SKM-1 (cell line): ENCODE measurements at regions not wholly inside any gene's neighbourhood (a gene's known extent, or its start where the extent isn't known, plus 50 kb on each side); places are given as distances from the start of the nearest gene placed in this dataset.
"Not testable (repeated sequence)": the region's sequence is repeated elsewhere in the genome, so short reads cannot be mapped to it uniquely, and the experiment has no call there.

ENCODE experiments used
- DNase-seq: peaks from one replicate; lab custom pipeline; 2025; ENCODE audit not compliant: unreplicated experiment; lab: John Stamatoyannopoulos, UW

DNA sequence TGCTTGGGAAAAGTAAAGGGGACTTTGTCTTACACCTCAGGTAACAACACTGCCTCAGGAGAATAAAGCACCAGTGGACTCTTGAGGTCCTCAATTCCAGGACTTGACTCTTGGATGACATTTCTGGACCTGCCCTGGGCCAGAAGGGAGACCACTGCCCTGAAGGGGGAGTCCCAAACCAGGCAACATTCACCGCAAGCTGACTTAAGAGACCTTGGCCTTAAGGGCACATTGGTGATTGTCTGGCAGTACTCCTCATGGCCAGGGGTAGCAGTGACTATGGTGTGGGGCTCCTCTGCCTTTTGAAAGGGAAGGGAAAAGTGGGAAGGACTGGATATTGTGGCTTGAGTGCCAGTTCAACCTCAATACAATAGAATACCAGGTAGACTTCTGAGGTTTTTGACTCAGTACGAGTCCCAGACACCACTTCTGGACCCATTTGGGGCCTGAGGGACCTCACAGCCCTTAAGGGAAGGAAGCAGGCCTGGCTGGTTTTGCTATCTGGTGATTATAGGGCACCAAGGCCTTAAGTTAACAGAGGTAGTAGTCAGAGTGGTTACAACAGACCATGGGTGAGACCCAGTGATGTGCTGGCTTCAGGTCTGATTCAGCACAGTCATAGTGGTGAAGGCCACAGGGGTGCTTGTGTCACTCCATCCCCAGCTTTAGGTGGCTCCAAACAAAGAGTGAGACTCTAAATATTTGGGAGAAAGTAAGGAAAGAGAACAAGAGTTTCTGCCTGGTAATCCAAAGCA, 121.2 kb upstream of the TET2 start:
- DNase-seq: no peak

DNA sequence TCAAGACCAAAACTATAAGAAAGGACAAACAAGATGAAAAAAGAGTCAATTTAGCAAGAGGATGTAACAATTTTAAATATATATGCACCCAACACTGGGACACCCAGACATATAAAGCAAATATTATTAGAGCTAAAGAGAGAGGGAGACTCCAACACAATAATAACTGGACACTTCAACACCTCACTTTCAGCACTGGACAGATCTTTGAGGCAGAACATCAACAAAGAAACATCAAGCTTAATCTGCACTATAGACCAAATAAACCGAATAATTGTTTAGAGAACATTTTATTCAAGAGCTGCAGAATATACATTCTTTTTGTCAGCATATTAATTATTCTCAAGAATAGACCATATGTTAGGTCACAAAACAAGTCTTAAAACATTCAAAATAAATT, 109.7 kb upstream of the TET2 start:
- no peak for DNase-seq

DNA sequence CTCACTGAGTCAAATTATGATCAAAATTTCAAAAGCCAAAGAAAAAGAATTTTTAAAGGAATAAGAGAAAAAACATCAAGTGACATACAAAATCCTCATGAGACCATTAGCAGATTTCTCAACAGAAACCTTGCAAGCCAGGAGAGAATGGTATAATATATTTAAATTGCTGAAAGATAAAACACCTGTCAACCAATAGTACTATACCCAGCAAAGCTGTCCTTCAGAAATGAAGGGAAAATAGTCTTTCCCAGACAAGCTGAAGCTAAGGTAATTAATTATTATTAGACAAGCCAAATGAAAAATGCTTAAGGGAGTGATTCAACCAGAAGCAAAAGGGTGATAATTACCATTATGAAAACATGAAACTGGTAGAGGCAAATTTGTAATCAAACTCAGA, 104.2 kb upstream of the TET2 start:
- DNase-seq: no peak

DNA sequence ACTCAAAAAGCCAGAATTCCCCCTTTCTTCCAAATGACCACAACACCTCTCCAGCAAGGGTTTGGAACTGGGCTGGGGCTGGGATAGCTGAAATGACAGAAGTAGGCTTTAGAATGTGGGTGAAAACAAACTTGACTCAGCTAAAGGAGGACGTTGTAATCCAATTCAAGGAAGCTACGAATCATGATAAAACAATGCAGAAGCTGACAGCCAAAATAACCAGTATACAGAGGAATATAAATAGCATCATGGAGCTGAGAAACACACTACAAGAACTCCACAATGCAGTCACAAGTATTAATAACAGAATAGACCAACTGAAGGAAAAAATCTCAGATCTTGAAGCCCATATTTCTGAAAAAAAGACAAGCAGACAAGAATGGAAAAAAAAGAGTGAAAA, 95.8 kb upstream of the TET2 start:
- no peak for DNase-seq

DNA sequence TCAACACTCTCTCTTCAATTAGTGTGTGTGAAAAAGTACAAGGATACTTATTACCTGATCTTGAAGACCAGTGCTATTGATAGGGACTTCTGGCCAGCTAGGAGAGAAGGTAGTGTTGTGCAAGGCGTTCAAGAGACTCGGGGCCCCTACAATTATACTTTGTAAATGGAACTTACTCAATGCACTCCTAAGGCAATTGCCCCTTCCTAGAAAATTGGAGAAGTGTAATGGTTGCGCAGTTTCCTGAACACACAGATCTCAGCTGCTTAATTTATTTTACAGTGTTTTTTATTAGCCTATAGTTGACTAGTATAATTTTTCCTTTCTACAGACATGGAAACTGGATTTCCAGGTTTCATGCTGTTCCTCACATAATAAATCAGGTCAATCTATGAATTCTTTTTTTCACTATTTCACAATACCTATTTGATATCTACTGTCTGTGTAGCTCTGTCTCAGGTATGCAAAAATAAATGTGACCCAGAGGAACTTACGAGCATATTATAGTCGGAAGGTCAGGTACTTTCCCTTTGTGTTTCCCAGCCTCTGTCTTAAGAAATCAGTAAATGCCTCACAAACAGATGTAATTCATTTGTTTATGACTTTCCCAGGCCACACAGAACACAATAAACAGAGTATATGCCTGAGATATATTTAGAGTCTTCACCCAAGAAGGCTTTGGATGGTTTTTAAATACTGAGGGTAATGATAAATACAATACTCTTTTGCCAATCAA, 89.1 kb upstream of the TET2 start:
- peak; percentile 81 for DNase-seq

DNA sequence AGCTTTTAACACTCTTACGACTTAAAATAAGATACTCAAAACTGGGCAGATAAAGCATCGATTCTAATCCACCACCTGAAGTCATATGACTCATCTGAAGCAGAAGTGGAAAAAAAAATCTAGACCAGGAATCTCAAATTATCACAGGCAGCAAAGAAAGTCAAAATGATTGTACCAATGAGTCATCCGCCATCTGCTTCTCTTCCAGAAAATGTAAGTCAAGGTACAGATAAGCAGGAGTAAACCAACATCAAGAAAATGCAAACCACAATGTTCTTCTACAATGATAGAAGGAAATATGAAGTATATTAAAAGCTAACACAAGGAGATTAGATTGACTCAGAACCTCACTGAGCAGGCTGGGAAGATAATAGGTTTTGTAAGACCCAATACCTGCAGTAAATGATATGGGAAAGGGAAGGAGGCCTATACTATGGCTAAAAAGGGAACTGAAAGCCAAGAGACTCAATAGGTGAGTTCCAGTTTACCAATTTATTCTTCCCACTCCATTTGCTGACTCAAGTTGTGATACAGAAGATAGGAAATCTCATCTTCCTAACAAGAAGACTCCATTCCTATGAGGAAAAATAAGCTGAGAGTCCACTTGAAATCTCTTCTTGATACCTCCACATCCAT, 88.4 kb upstream of the TET2 start:
- DNase-seq: peak; percentile 2

DNA sequence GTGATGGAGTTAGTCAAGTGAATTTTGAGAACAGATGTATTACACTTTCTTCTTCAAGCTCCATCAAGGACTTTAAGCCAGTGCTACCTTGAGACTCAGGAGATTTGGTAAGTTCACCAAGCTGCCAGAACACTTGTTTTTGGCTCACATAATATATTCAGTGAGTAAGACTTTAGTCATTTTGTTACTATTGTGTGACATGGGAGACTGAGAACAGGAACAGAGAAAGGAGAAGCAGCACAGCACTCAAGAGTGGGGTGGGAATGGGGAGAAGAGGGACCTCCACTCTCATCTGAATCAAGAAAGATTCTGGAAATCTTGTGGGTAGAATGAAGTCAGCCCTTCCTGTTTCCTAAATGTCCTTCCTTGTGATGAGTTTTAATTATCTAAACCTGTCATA, 87.3 kb upstream of the TET2 start:
- DNase-seq: peak; percentile 13

DNA sequence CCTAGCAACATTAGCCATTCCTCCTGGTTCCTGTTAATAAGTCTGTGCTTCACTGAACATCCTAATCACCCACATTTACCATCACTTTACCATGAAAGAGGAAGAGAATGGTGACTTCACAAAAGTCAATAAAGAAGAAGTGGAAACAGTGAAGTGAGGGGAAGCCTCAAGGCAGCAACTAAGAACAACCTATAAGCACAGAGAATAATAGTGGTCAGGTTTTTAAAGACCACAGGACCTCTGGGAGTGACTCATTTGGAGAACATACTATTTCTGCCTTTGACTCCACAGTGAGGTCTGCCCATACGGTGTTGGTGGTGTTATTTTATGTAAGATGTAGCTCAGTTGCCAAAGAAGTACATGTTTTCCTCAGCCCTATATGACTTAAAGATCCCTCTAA, 86.0 kb upstream of the TET2 start:
- DNase-seq: peak; percentile 96

DNA sequence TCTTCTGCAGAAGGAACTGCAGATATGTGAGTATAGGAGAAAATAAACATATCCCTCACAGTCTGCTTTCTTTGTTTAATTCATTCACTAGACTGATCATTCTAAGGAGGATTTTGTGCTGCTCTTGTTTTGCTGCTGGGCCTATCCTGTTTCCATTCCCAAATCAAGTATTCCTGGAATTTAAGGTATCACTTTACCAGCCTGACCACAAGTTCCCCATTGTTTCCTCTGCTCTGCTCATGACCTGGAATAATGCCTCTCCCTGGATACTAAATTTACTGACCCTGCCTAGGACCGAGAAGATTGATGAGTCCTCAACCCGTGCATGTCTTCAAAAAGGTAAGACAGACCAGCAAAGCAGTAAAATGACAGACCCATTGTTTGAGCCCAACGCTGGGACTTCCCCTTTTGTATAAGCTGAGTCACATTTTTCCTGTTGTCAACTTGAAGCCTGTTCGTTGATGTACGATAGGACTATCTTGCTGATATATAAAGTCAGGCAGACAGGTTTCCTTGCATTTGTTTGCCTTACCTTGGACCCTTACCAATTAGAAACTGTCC, 85.5 kb upstream of the TET2 start:
- peak; percentile 72 for DNase-seq

DNA sequence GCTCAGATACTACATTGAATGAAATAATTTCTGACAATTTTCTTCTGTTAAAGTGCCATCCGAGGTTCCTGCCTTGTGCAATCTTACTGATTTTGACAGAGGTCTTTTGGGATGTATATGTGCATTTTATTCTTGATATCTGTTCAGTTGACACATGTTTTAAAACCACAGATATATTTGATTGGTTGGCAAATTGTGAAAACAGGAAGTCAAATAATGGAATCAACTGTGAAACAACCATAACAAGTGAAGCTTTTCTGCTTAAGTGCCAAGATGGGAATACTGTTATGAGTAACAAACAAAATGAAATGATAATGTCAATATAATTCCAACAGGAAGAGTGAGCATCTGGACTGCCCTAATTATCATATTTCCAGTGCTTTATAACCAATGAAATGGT, 84.9 kb upstream of the TET2 start:
- peak; percentile 51 for DNase-seq

DNA sequence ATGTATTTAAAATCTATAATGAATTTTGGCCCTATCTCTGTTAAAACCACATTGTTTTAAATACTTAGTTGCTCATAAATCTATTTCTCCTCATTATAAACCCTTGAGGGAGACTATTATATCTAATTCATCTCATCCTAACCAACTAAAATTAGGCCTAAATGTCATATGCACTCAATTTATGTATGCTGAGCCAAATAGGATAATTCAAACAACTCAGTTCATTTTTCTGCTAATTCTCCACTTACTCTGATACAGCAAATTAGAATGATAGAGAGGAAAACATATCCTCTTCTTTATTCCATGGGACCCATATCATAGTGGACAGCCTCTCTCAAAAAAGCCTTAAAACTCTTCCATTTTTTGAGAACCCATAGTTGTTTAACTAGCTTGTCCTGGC, 80.3 kb upstream of the TET2 start:
- DNase-seq: no peak

DNA sequence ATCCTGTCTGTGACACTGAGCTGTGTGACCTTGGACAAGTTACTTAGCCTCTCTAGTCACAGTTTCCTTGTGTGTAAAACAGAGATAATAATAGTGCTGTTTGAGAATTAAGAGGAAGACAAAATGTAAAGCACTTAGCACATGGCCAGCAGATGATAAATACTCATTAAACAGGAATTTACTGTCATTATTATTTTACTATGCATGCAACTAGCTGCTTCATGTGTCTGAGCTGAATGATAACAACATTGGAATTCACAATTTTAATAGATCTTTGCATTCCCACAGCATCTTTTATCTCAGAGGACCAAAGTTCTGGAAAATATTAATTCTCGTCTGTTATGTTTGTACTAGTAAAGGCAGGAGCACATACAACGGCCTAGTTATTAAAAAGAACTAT, 79.2 kb upstream of the TET2 start:
- DNase-seq: no peak

DNA sequence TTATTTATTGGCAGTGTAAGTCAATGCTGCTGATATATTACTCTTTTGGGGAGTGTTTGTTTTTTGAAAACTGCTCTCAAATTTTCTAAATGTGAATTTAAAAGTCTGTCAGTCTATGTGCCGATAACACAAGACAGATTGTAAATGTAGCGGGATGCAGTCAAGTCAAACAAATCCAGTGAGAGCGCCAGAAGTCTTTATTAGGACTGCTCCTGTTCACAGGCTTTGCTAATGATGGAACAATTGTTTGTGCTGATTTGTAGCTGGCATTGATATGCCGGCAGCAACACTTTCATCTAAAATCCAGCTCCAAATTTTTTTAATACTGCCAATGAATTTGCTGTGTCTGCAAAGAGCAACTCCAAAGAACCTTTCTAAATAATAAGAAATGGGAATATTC, 78.7 kb upstream of the TET2 start:
- no peak for DNase-seq

DNA sequence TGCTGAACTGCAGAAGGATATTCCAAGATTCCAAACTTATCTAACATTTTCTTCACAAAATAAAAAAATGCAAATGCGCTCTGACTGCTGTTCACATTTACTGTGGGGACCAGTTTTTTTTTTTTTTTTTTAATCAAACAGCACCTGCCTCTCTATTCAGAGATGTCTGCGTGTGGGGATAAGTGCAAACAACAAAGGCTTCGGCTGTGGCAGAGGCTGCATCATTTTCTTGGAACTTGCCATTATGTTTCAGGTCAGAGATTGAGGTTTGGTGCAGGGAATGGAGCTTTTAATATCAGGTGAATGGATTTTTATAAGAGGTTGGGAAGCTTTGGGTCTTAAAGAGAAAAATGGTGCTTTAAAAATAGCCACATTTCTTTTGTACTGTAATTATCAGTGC, 78.2 kb upstream of the TET2 start:
- no peak for DNase-seq

DNA sequence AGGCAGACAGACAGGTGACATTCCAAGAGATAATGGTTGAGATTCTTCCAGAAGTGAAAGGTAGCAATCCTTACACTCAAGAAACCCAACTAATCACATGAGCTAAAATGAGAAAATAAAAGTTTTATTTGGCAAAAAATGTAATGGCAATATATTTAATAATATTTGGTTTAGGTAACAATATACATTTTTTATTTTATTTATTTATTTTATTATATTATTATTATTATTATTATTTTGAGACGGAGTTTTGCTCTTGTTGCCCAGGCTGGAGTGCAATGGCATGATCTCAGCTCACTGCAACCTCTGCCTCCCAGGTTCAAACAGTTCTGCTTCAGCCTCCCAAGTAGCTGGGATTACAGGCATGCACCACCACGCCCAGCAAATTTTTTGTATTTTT, 74.6 kb upstream of the TET2 start:
- not testable (repeated sequence) for DNase-seq

DNA sequence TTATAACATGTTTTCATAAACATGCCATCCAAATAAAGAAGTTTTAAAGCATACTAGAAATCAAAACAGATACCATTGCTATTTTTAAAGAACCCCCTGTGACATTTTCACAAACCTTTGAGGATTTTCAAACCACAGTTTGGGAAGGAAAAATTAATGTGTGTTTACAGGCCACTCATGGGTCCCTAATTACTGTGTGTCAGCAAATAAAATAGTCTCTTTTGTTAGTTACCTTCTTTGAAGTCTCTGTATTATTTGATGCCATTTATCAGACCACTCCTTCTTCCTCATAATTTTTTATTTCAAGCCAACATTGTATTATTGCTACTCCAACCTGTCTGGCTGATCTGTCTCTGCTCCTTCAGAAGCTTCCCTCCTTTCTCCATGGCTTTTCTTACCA, 72.6 kb upstream of the TET2 start:
- DNase-seq: no peak

DNA sequence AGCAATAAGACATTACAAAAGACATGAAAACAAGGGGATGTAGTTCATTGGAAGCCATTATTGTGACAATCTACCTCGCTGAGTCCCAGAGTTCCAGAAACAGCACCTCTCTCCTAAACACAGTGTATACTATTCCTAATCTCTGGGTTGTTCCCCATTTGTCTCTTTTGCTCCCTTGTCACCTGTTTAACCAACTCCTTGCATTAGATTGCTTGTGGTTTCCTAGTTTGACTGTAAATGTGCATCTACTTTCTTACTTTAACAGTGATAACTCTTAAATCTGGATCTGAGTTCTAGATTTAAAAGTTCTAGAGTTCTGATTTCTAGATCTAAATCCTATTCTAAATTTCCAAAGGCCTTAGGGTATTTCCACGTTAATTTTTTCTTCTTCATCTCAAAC, 71.6 kb upstream of the TET2 start:
- no peak for DNase-seq

DNA sequence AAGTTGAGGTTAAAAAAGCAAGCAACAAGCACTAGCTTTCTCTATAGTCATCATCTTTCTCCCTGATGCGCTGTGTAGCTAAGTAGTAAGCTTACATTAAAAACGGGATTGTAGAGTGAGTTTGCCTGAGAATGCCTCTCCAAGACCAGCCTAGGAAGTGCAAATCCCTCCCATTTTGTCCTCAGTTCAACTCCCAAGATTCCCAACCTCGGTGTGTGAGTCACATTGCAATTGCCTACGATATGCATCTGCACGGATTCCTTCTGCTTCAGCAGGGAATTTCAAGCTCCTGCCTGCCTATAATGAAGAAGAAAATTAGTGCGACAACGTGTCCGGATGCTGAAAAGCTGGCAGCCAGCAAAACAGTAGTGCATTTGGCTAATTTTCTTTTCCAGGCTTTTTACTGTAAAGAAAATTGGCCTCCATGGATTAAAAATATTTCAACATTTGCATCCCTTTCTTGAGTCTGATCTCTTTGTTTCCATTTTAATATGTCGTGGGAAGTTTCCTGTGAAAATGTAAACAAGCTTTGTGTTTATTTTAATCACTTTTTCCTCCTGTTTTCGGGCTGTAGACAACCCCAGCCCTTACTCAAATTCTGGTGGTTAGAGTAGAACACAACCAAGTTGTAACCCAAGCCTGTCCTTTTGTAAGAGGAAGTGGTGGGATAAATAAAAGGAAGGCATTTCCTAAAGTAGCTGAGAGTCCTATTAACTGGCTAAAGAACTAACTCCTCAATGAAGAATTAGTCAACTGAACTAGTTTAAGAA, 58.4 kb upstream of the TET2 start:
- DNase-seq: peak; percentile 11

DNA sequence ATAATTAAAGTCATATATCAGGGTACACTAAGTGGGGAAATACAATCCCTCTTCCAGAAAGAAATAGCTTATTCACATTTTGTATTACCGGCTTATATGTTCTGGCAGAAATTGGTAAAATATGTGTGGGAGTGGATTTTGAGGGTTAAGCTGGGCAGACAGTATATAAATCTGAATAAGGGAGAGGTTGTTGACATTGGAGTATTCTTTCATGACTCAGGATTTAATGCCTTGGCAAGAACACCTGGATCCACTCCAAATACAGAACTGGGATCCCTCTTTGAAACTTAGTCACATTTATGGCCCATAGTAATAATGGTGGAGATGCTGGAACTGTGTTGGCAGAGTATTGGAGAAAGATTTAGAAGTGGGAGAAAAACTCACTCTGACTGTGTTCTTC, 54.3 kb upstream of the TET2 start:
- DNase-seq: no peak

DNA sequence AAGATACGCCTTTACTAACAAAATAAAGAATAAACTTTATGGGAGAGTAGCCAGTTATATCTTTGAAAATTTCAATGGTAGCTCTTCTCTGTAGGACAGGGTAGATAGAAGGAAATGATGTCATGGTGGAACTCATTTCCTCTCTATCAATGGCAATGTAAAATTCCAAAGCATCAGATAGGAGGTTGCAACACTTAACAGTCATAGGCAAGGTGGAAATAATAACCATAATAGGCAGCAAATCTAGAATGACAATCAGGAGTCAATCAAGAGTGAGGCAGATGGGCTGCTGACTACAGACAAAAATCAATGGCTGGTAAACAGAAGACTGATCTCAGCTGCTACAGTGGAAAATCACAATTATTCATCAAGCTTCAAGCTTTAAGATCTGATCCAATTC, 53.9 kb upstream of the TET2 start:
- DNase-seq: no peak

DNA sequence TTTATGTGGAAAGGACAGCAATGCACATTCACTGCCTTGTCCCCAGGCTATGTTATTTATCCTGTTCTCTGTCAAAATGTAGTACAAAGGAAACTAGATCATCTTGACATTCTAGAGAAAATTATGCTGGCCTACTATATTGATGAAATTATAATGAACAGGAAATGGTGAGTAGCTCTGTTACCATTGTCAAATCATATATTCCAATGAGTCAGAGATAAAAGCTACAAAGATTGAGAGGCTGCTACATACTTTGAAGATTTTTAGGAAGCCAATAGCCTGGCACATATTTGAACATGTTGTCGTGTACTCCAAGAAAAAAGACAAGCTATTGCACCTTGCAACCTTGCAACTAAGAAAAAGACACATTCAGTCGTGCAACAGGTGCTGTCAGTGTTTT, 52.7 kb upstream of the TET2 start:
- DNase-seq: no peak
